HG03280 (cell line): ENCODE measurements at regions not wholly inside any gene's neighbourhood (a gene's known extent, or its start where the extent isn't known, plus 50 kb on each side); places are given as distances from the start of the nearest gene placed in this dataset.
"Not testable (repeated sequence)": the region's sequence is repeated elsewhere in the genome, so short reads cannot be mapped to it uniquely, and the experiment has no call there.

Experiments
- ATAC-seq: cut with Tn5 transposase; IDR thresholded peaks from one replicate; pipeline ENCODE4 v1.9.1; 2021; ENCODE audit warnings: mild to moderate bottlenecking, moderate library complexity; ENCODE audit not compliant: unreplicated experiment

- no peak for ATAC-seq
Observed at GRCh38 chr6:18527836-18528743, 140.9 kb downstream of the RNF144B start.

- no peak for ATAC-seq
Observed at GRCh38 chr6:18530201-18530600, 143.1 kb downstream of the RNF144B start.

- ATAC-seq = no peak
Observed at GRCh38 chr6:18532139-18532538, 145.0 kb downstream of the RNF144B start.

GRCh38 chr6:18533793-18534192, 146.6 kb downstream of the RNF144B start:
- no peak for ATAC-seq

- no peak for ATAC-seq
Observed at GRCh38 chr6:18536591-18537055, 149.5 kb downstream of the RNF144B start.

- no peak for ATAC-seq
Observed at GRCh38 chr6:18538315-18538714, 151.2 kb downstream of the RNF144B start.

GRCh38 chr6:18543051-18543450, 155.9 kb downstream of the RNF144B start:
- ATAC-seq = no peak

GRCh38 chr6:18545142-18545541, 158.0 kb downstream of the RNF144B start:
- not testable (repeated sequence) for ATAC-seq

GRCh38 chr6:18545726-18546125, 158.6 kb downstream of the RNF144B start:
- no peak for ATAC-seq

GRCh38 chr6:18550119-18550518, 163.0 kb downstream of the RNF144B start:
- no peak for ATAC-seq

- no peak for ATAC-seq
Observed at GRCh38 chr6:18551228-18551627, 164.1 kb downstream of the RNF144B start.

GRCh38 chr6:18555750-18556149, 168.6 kb downstream of the RNF144B start:
- ATAC-seq = no peak

GRCh38 chr6:18561037-18561750, 174.0 kb downstream of the RNF144B start:
- ATAC-seq = no peak

- ATAC-seq = no peak
Observed at GRCh38 chr6:18562726-18563125, 175.6 kb downstream of the RNF144B start.

- no peak for ATAC-seq
Observed at GRCh38 chr6:18564775-18565174, 177.6 kb downstream of the RNF144B start.

- ATAC-seq = no peak
Observed at GRCh38 chr6:18565231-18565630, 178.1 kb downstream of the RNF144B start.

GRCh38 chr6:18567380-18567779, 180.2 kb downstream of the RNF144B start:
- no peak for ATAC-seq

- no peak for ATAC-seq
Observed at GRCh38 chr6:18577491-18577890, 190.3 kb downstream of the RNF144B start.

GRCh38 chr6:18579166-18579565, 192.0 kb downstream of the RNF144B start:
- no peak for ATAC-seq

- ATAC-seq = no peak
Observed at GRCh38 chr6:18579869-18580268, 192.7 kb downstream of the RNF144B start.

GRCh38 chr6:18584372-18584771, 197.2 kb downstream of the RNF144B start:
- ATAC-seq = no peak

- ATAC-seq = no peak
Observed at GRCh38 chr6:18585032-18585573, 198.0 kb downstream of the RNF144B start.
